HG02884 (cell line): ENCODE measurements at regions not wholly inside any gene's neighbourhood (a gene's known extent, or its start where the extent isn't known, plus 50 kb on each side); places are given as distances from the start of the nearest gene placed in this dataset.
"Not testable (repeated sequence)": the region's sequence is repeated elsewhere in the genome, so short reads cannot be mapped to it uniquely, and the experiment has no call there.

Experiments
- ATAC-seq: cut with Tn5 transposase; IDR thresholded peaks from one replicate; pipeline ENCODE4 v1.9.1; 2021; ENCODE audit warnings: mild to moderate bottlenecking, moderate library complexity; ENCODE audit not compliant: unreplicated experiment

DNA sequence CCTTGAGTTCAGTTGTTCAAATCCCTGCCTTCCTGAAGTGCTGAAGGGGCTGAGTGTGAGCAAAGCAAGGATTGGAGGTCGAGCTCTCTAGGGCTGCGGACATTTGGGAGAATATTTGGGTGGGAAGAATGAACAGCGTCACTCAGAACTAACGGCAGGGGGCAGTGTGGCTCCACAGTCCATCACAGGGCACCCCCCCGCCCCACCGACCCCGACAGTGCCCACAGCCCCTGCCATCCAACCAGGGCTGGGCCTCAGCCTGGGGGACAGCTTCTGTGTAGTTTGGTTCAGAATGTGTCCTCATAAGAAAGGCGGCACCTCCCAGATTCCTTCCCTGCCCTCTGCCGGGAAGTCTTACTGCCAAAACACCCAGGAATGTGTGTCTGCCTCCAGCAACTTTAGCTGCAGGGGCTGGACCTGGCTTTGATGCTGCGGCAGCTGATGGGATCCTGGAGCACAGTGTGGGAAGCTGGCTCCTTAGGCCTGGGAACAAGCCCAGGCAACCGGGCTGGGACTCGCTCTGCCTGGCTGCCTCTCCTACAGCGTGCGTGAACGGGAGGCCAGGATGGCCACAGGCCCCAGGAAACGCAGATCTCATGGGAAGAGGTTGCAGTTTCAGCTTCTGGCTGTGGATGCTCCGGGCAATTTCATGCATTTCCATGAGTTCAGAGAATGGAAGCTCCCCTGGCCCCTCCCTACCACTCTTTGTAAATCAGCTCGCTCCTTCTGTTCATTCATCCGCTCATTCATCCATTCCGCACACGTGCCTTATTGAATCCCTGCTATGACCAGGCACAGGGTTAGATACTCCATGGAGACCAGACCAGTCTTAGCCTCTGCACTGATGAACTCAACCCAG lies 104.9 kb upstream of the TMPRSS2 start:
- no peak for ATAC-seq

DNA sequence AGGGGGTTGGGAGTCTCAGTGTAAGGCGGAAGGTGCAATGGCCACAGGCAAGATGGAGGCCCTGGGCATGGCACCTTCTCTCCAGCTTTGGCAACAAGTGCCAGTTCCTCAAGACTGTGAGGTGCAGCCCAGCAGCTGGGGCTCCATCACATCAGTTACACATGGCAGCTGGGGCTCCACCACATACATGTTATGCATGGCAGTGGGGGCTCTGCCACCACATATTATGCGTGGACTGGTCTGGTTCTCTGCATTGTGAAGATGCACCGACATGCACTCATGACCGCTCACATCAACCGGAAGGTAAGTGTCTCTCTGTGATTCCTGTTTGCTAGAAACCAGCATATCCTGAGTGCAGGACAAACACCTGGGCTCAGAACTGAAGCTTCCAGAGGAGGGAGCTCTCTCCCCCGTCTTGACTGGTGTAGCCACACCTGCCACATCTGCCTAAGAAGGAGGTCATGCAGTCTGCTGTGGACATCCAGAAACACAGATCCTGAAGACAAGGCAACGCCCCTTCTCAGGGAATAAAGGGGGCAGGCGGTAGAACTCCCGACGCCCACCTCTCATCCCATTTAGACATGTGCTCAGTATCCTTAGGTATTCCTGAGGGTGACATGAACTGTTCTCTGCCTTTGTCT lies 104.1 kb upstream of the TMPRSS2 start:
- no peak for ATAC-seq

DNA sequence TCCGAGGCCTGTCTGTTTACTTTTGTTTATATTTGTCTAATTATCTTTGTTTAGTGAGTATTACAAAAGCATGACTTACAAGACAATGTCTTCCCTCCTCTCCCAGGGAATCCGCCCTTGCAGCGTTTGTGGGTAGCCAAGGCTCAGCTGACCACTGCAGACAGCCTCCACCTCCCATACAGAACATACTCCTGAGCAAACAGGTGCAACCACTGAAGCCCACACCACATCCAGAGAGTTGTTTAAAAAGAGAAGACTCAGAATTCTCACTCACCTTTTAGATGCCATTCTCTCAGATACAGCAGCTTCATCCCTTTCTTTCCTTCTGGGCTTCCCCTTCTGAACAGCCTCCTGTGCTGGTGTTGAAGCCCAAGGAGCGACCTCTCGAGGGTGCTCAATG lies 103.5 kb upstream of the TMPRSS2 start:
- ATAC-seq = no peak

DNA sequence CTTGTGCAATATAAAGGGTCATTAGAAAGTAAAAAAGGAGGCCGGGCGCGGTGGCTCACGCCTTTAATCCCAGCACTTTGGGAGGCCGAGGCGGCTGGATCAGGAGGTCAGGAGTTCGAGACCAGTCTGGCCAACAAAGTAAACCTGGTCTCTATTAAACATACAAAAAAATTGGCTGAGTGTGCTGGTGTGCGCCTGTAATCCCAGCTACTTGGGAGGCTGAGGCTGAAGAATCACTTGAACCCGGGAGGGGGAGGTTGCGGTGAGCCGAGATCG lies 102.8 kb upstream of the TMPRSS2 start:
- not testable (repeated sequence) for ATAC-seq

DNA sequence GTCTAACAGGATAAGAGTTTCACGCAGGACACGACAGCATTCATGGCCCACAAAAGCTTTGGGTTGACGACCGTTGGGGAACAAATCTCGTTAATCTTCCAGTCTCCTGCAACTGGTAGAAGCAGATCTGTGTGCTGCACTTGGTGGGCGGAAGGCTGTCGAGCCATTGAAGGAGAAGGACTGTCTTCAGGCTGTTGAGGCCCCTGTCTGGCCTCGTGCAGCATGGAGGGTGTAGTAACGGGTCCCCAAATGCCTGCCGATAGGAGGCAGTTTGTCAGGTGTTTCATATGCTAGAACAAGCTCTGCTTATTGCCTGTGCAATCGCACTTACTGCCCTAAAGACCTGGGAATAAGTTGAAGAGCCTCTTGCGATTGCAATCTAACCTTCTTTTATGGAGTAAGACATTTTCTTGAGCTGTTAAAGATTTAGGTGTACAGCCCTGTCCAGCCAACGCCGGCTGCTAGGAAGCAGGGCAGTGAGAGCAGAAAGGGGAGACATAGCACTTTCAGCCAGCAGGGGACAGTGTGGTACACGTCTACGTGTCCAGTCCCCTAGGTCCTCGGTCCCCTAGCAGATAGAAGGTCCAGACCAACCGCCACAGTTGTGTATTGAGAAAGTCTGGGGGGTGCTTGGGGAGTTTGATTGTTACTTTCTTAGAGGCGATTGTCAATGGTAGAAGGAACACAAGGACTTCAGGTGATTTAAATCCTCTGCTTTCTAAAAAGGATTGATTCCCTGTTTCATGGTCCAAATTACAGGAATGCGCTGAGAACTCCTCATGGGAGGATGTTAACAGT lies 102.3 kb upstream of the TMPRSS2 start:
- no peak for ATAC-seq

DNA sequence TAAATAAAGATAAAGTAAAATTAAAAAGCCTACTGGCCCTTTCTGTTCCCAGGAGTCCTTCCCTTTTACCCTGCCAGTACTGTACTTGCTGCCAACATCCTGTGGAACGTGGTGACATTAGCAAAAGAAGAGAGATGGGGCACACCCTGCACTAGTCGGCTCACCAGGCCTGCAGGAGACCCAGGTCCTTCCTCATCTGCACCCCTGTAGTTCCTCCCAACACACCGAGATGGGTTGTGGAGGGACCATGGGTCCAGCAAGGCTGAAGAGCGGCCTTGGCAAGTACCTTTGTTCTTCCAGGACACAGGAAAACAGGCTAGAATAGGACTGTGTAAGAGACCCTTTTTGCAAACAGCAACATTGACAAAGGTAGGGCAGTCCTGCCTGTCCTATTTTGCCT lies 98.7 kb upstream of the TMPRSS2 start:
- no peak for ATAC-seq

DNA sequence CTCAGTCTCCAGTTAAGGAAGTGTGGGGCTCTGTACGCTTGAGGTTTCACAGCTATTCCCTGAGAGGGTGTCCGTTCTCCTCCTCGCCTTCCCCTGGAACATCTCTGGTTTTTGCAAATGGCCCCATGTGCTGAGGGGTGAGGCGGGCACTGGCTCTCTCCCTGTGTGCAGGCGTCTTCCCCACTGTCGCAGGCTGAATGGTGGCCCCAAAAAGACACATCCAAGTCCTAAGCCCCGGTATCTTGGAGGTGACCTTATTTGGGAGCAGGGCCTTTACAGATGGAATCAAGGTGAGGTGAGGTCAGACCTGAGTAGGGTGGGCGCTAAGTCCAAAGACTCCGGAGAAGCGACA lies 98.0 kb upstream of the TMPRSS2 start:
- no peak for ATAC-seq

DNA sequence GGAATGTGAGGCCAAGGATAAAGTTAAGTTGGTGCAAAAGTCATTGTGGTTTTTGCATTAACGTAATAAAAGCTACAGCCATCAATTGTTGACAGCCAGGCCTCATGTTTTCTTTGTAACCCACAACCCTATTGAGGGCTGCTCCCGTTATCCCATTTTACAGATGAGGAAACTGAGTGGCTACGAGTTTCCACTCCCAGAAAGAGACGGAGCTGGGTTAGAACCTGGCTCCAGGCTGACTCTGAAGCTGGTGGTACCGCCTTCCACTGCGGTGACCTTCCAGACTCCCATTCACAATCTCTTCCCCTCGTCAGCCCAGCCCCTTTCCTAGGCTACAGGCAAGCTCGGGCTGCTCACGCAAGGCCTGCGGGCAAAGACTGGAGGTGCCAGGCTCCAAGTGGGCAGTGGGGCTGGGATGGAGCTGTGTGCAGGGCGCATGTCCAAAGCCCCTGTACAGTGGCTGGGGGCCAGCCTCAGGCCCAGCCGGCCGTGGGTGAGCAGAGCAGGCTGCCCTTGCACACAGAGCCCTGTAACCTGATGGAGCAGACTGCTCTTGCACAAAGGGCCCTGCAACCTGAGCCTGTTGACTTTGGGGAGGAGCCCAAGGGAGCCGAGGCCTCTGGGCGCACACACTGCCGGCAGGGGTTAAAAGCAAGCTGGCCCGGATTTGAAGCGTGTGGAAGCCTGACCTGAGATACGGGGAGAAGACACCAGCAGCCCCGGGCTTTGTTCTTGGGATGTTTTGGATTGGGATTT lies 97.4 kb upstream of the TMPRSS2 start:
- ATAC-seq = no peak

DNA sequence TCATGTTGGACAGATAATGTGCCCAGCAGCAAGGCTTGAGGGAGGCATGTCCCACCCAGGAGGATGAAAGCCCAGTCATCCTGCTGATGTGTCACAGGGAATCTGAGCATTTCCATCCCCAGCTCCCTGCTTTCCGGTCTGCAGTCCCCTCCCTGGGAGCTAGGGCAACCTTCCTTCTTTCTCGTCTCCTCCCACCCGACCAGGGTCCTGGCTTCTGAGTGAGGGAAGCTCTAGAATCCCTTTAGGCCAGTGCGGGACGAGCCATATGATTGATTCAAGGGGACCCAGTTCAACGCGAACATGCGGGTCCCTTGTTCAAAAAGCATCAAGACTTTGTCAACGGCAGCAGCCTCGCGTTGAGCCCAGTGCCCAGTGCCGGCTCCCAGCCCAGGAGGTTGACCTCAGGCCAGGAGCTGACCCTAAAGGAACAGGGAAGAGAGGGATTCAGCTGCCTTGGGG lies 96.7 kb upstream of the TMPRSS2 start:
- no peak for ATAC-seq

DNA sequence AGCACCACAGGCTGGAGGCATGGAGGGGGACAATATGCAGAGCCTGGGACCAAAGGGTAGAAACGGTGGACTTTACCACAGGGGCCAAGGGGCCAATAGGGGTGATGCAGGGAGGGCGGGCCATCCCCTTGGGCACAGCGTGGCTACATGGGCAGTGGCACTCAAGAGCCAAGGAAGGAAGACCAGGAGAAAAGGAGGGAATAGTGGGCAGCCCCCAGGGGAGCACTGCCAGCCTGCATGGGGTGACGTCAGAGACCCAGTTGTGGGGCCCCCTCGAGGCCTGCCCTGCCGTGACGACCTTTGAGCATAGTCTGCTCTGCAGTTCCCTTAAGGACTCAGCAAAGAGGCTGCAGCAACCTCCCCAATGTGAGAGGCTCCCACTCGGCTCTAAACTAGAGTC lies 95.5 kb upstream of the TMPRSS2 start:
- no peak for ATAC-seq

DNA sequence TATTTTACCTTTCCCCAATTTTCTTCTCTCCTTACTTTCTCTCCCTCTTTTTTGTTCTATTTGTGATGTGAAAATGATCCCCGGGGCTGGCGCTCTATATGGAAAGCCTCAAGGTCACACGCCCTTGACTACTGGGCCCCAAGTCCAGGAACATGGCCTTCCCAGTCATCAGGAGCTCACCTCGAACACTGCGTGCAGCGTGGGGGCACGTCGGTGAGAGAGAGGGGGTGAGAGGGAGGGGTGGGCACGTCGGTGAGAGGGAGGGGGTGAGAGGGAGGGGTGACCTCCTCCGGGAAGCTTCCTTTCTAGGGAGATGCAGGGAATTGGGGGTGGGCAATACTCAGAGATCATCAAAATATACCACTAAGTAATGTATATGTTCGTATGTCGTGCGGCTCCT lies 94.6 kb upstream of the TMPRSS2 start:
- ATAC-seq = no peak

DNA sequence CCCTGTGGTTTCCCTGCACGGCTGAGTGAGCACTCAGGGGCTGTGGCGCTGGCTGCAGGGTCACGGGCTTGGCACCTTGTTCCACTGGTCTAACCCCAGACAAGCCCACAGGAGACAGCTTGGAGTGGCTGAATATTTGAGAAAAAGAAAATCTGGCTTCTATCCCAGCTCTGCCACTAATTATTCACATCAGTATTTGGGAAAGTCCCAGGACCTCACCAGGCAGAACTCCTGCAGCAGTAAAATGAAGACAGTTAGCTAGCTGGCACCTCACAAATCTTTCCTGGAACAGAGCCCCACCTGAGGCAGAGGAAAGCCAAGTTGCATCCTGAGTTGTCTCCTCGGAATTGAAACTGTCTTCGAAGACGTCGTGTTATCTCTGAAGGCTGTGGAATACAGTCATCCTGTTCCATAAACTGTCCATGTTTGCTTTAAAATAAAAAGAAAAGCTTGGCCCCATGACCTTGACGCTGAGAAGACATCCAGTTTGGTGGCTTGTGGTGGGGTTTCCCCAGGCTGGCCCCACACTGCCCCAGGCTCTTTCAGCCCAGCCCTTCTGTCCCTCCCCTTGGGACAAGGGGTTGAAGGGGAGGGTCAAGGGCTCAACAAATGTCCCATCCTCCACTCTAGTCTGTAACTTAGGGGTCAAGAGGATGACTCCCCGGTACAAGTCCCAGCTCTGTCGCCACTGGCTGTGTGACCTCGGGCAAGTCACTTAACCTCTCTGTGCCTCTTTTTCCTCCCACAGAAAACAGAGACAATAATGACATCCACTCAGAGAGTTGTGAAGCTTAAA lies 93.8 kb upstream of the TMPRSS2 start:
- no peak for ATAC-seq

DNA sequence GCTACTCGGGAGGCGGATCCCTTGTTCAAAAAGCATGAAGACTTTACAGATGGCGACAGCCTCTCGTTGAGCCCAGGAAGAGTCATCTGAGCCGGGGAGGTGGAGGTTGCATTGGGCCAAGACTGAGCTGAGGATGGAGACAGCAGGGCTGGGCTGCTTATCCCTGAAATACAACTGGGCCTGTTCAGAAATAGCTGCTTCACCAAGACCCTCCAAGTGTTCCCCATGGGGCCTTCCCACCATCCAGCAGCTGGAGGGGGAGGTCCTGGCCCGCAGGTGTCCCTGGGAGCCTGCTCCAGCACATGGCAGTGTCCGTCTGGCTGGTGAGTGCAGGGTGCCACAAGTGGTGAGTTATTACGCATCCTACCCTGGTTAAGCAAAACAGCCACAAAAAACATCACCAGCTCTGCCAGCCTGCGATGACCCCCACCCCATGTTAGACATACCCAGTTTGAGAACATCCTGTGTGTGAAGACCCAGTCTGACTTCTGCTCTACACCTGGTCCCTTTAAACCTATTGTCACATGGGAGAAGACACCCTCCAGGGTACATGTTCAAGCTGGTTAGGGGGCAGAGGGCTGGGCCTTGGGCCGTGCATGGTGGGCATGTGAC lies 93.1 kb upstream of the TMPRSS2 start:
- no peak for ATAC-seq

DNA sequence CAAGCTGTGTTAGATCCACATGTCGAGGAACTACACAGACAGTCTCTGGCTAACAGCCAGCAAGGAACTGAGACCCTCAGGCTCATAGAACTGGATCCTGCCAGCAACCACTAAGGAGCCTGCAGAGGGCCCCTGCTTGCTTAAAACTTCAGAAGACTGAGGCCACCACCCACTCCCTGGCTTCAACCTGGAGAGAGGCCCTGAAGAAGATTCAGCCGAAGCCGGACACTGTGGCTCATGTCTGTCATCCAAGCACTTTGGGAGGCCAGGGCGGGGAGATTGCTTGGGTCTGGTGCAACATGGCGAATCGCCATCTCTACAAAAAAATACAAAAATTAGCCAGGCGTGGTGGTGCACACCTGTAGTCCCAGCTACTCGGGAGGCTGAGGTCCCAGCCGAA lies 92.6 kb upstream of the TMPRSS2 start:
- no peak for ATAC-seq

DNA sequence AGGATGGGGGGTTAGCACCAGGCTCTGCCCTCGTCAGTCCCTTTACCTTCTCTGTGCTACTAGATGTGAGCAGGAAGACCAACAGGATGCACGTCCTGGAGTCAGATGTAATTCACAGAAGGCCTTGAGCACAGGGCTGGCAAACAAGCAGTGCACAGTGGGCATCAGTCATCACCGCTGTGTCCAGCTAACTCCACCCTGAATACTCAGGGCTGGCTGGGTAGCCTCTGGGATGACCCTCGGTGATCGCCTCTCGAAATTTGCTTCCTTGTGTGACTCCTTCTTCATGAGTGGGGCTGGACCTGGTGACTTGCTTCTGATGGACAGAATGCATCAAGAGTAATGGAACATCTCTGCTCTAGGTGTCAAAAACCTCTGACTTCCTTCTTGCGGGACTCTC lies 92.2 kb upstream of the TMPRSS2 start:
- no peak for ATAC-seq

DNA sequence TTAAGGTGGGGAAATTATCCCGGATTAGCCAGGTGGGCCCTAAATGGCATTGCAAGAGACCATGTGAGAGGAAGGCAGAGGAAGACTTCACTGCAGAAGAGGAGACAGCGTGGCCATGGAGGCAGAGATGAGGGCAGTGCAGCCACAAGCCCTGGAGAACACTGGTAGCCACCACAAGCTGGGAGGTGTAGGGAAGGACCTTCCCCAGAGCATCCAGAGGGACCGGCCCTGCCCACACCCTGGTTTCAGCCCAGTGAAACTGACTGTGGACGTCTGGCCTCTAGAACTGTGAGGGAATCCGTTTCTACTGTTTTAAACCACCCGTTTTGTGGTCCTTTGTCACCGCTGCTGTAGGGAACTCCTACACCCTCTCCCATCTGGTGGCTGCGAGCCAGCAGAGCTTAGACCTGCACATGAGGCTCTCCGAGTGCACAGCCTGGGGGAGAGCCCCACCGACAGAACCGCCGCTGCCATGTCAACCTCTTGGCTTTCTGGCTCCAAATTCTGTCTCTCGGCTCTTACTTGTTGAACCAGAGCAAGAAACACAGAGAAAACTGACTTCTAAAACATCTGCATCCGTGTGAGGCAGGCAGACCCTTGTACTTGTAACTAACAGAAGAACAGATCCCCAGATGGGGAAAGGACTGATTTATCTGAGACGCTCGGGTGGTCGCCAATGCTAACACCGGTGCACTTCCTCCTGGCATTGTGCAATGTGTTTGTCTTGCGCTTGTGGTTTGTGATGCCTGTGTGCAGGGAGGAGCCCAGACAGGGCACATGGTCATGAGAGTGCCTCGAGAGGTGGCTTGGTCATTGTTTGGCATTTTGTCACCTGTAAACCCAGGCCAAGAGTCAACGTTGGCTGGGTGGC lies 90.8 kb upstream of the TMPRSS2 start:
- no peak for ATAC-seq

DNA sequence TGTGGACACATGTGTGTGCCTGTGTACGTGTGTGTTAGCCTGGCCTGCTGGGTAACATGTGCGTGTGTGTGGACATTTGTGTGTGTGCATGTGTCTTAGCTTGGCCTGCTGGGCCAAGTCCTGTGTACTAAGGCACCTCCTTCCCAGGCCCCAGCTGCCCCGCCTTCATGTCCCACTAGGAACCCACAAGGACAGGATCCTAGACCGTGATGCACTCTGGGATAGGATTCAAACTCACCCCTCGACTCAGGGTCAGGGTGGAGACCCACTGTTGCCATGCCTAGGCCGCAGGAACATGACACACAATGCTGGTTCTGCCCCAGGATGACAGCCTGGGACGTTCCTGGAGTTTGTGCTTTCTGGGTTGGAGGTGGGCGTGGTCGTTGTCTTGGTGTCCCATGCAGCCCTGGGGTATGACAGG lies 89.9 kb upstream of the TMPRSS2 start:
- ATAC-seq = no peak

DNA sequence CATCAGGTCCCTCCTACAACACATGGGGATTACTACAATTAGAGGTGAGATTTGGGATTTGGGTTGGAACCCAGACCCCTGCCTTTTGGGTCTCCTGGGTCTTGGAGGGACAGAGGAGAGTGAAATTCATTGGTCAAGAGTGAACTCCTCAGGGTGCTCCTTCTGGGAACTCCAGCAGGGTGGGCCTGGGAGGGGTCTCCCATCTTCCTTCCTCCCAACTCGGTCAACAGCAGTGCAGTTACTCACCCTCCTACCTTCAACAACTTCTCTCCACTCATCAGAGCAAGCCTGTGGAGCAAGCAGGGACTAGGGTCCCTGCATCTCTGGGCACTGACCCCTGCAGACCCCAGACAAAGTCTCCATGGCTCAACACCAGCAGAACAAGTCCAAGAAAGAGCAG lies 89.3 kb upstream of the TMPRSS2 start:
- no peak for ATAC-seq
